Mucosa of descending colon (tissue), 3 donors: ENCODE measurements at regions not wholly inside any gene's neighbourhood (a gene's known extent, or its start where the extent isn't known, plus 50 kb on each side); places are given as distances from the start of the nearest gene placed in this dataset.

Source experiments
- ATAC-seq: fragments of 200-7000 bp; cut with Tn5 transposase; one replicate; pipeline ENCODE4 v1.9.1; 2020; ENCODE audit warnings: mild to moderate bottlenecking, moderate library complexity
- DNase-seq, 3 donors: peaks; one replicate each; pipeline ENCODE4 v3.0.0-alpha.2; 2020
- H3K36me3 ChIP-seq: fragments of 200-600 bp; one replicate; pipeline ENCODE4 v1.8.0; 2021; ENCODE audit warnings: low read depth, mild to moderate bottlenecking
- H3K4me1 ChIP-seq: fragments of 200-600 bp; one replicate; pipeline ENCODE4 v1.8.0; 2021; ENCODE audit warnings: low read depth, mild to moderate bottlenecking
- H3K4me3 ChIP-seq: fragments of 200-600 bp; one replicate; pipeline ENCODE4 v1.8.0; 2021; ENCODE audit warnings: mild to moderate bottlenecking
- H3K9me3 ChIP-seq: fragments of 200-600 bp; one replicate; pipeline ENCODE4 v1.8.0; 2021; ENCODE audit warnings: mild to moderate bottlenecking
- intact Hi-C, 2 donors: fragments of 100-400 bp; cut with DNase I in 1 of 2; cut with micrococcal nuclease in 1 of 2; formaldehyde crosslinking; loops; one replicate each; pipeline versions ENCODE4 v1.11.0 to v1.11.1; 2022; cut with DNase I, micrococcal nuclease
- TF ChIP-seq, protein P1 (sequence below): fragments of 200-600 bp; IDR thresholded peaks from one replicate; pipeline ENCODE4 v1.8.0; 2022; ENCODE audit warnings: antibody characterized with exemption, mild to moderate bottlenecking
- donor health status: DM: no; HTN: no; CAD: no; lungs with moderate emphysema.
- donor health status: DM: no; HTN: no; CAD: no.
- donor health status: DM: no; HTN: yes; CAD: no.

DNA sequence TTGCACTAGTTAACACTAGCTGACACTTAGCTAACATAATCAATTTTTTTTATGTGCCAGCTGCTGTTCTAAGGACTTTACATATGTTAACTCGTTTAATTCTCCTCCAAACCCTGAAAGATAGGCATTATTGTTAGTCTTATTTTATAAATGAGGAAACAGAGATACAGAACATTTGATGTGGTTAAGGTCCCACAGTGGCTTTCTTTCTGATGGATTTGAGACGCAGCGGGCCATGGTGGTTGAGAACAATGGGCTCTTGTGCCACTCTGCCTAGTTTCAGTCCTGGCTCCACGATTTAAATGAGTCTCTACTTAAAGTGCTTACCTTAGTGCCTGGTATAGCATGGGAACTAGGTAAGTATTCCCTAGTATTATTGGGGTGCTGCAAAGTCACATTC lies 201.9 kb upstream of the SPRED2 start:
- Histone ChIP-seq H3K9me3 (no peaks in the 10 kb centered on the region), H3K4me1 (no peaks in the 10 kb centered on the region), H3K4me3 (no peak overlapping the region), H3K36me3 (no peaks in the 10 kb centered on the region)
- DNase-seq (no peak), ATAC-seq (no peak)
- TF ChIP-seq, protein P1, sequence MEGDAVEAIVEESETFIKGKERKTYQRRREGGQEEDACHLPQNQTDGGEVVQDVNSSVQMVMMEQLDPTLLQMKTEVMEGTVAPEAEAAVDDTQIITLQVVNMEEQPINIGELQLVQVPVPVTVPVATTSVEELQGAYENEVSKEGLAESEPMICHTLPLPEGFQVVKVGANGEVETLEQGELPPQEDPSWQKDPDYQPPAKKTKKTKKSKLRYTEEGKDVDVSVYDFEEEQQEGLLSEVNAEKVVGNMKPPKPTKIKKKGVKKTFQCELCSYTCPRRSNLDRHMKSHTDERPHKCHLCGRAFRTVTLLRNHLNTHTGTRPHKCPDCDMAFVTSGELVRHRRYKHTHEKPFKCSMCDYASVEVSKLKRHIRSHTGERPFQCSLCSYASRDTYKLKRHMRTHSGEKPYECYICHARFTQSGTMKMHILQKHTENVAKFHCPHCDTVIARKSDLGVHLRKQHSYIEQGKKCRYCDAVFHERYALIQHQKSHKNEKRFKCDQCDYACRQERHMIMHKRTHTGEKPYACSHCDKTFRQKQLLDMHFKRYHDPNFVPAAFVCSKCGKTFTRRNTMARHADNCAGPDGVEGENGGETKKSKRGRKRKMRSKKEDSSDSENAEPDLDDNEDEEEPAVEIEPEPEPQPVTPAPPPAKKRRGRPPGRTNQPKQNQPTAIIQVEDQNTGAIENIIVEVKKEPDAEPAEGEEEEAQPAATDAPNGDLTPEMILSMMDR: no peak
- intact Hi-C loops: no loop called here

DNA sequence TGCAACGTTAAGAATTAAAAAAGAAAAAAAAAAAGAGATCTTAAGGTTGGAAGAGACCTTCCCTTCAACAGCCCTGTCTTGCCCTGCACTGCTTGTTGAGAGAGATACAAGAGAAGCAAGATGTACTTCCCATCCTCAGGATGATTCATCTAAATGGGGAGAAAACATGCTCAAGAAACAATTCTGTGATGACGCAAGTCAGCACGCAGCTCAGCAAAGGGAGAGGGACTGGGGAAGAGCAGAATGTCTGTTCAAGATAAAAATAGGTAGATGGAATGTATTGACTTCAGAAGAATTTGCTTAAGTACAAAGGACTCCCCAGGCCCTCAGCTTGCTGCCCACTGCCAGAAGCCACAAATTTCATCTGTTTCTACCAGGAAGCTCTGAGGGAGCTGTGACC lies 198.2 kb upstream of the SPRED2 start:
- intact Hi-C loops: no loop called here

DNA sequence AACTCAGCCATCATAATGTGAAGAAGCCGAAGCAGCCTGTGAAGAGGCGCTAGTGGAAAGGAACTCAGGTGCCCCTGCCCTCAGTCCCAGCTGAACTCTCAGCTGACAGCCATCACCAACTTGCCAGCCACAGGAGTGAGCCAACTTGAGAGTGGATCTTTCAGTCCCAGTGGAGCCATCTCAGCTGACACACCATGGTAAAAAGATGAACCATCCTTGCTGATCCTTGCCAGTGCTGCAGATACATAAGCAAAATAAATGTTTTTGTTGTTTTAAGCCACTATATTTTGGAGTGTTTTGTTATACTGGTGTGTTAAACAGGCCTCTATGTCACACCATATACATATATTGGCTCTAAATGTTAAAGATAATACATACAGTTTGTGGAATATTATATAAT lies 195.8 kb upstream of the SPRED2 start:
- Histone ChIP-seq H3K9me3 (no peaks in the 10 kb centered on the region), H3K36me3 (no peaks in the 10 kb centered on the region), H3K4me3 (no peak overlapping the region), H3K4me1 (no peaks in the 10 kb centered on the region)
- DNase-seq (no peak), ATAC-seq (no peak)
- intact Hi-C loops: no loop called here
- TF ChIP-seq, protein P1: no peak

More for the DNA sequence above, 198.2 kb upstream of the SPRED2 start:
- TF ChIP-seq, protein P1: no peak
- DNase-seq (no peak), ATAC-seq (no peak)
- Histone ChIP-seq H3K4me1 (no peaks in the 10 kb centered on the region), H3K9me3 (no peaks in the 10 kb centered on the region), H3K4me3 (no peak overlapping the region), H3K36me3 (no peaks in the 10 kb centered on the region)

DNA sequence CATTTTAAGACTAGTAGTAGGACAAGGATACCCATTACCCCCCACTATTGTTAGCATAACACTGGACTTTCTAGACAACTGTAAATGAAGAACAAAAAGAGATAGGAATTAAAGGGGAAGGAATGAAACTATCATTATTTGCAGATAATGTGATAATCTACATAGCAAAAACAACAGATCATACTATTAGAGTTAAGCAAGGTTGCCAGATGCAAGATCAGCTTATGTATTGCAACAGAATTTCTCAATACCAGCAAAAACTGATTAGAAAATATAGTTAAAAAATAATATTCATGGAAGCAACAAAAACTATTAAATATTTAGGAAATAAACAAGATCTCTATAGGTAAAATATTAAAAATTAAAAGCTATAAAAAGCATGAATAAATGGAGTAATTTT lies 194.4 kb upstream of the SPRED2 start:
- DNase-seq (no peak), ATAC-seq (no peak)
- H3K4me1 ChIP-seq: no peaks in the 10 kb centered on the region
- TF ChIP-seq, protein P1: no peak
- H3K9me3 ChIP-seq: no peaks in the 10 kb centered on the region
- no peaks in the 10 kb centered on the region for H3K36me3 ChIP-seq
- H3K4me3 ChIP-seq: no peak overlapping the region
- intact Hi-C loops: no loop called here

DNA sequence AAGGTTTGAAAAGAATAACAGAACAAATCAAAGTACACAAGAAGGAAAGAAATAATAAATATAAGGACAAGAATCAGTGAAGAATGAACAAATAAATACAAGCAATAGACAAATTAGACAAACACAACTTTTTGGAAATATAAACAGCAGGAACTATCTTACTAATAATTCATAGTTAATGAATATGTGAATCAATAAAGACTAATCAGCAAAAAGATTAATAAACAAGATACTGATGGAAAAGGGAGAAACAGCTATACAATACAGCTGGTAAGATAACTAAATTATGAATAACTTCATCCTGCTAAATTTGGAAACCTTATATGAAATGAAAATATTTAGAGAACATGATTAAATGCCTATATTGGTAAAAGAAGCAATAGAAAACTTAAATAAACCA lies 193.6 kb upstream of the SPRED2 start:
- TF ChIP-seq, protein P1: no peak
- ATAC-seq: no peak
- no peaks in the 10 kb centered on the region for H3K4me1 ChIP-seq
- no peak for DNase-seq
- no peak overlapping the region for H3K4me3 ChIP-seq
- H3K36me3 ChIP-seq: no peaks in the 10 kb centered on the region
- H3K9me3 ChIP-seq: no peaks in the 10 kb centered on the region
- intact Hi-C loops: no loop called here

DNA sequence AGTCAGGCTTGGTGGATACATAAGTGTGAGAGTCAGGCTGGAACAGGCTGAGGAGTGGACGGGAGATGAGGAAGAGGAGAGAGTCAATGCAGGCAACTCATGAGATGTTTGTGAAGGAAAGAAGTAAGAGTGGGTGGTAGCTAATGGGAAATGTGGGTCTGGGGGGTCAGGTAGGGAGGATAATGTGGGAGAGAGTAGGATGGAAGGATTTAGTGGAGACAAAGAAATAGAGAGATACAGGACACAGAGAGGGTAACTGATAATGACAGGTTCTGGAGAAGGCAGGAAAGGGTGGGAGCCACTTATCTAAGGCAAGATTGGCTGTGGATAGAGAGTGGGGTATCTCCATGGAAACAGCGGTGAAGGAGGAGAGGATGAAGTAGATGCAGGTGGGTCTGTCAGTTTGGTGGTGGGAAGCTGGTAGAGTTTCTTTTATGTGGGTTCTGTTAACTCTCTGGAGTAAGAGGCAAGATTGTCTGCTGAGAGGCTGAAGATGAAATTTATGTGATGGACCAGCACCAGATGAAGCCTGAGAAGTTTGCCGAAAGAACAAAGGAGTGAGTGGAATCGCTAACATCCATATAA lies 190.6 kb upstream of the SPRED2 start:
- TF ChIP-seq, protein P1: no peak
- ATAC-seq (no peak), DNase-seq (no peak)
- Histone ChIP-seq H3K4me3 (no peak overlapping the region), H3K36me3 (no peaks in the 10 kb centered on the region), H3K4me1 (no peaks in the 10 kb centered on the region), H3K9me3 (no peaks in the 10 kb centered on the region)
- intact Hi-C loops: no loop called here
